H1 (cell line): ENCODE measurements at regions not wholly inside any gene's neighbourhood (a gene's known extent, or its start where the extent isn't known, plus 50 kb on each side); places are given as distances from the start of the nearest gene placed in this dataset.
A peak's percentile ranks its signal among the peaks of the same experiment; 100 is the strongest.

ENCODE experiments used
- CTCF ChIA-PET: fragments of 300-600 bp; sonication (Branson Sonifier 250); formaldehyde crosslinking; loops from one replicate; lab custom pipeline; 2021; ENCODE audit not compliant: partially characterized antibody; lab: Charles Lee
- POLR2A ChIA-PET: fragments of 300-600 bp; sonication (Branson Sonifier 250); formaldehyde crosslinking; loops from one replicate; lab custom pipeline; 2021; ENCODE audit warnings: inconsistent platforms; ENCODE audit not compliant: partially characterized antibody; lab: Charles Lee
- DNase-seq, 2 experiments: peaks; one replicate each; pipeline versions ENCODE4 v3.0.0 to v3.0.0-alpha.2; 2010 to 2022; ENCODE audit warnings: low spot score in 2 of 2, low read depth in 1 of 2, mixed read lengths in 1 of 2
- FAIRE-seq: peaks from 2 replicates; lab custom pipeline; 2011; peaks lifted over from hg19 to GRCh38; lab: Jason Lieb, UNC
- H2AFZ ChIP-seq: 2 replicates; pipeline ENCODE4 v1.8.1; 2012; ENCODE audit warnings: low read length, inconsistent platforms
- H2AK5ac ChIP-seq: 2 replicates; pipeline ENCODE4 v1.6.1; 2013; ENCODE audit warnings: low read depth, low read length
- H2BK120ac ChIP-seq: replicated peaks from 2 replicates; pipeline ENCODE3; 2013; ENCODE audit warnings: low read depth, low read length, inconsistent platforms
- H2BK12ac ChIP-seq: 2 replicates; pipeline ENCODE4 v1.6.1; 2013; ENCODE audit warnings: low read depth, low read length
- H2BK15ac ChIP-seq: 2 replicates; pipeline ENCODE4 v1.6.1; 2013; ENCODE audit warnings: low read length
- H2BK20ac ChIP-seq: 2 replicates; pipeline ENCODE4 v1.6.1; 2013; ENCODE audit warnings: low read length
- H2BK5ac ChIP-seq: 2 replicates; pipeline ENCODE4 v1.6.1; 2013; ENCODE audit warnings: low read depth, low read length
- H3K14ac ChIP-seq: 2 replicates; pipeline ENCODE4 v1.6.1; 2013; ENCODE audit warnings: inconsistent platforms; ENCODE audit not compliant: insufficient read length
- H3K18ac ChIP-seq: 2 replicates; pipeline ENCODE4 v1.6.1; 2013; ENCODE audit warnings: low read length; ENCODE audit errors: extremely low read depth
- H3K23ac ChIP-seq: 2 replicates; pipeline ENCODE4 v1.6.1; 2013; ENCODE audit warnings: inconsistent platforms; ENCODE audit not compliant: insufficient read length
- H3K23me2 ChIP-seq: 2 replicates; pipeline ENCODE4 v1.6.1; 2013; ENCODE audit warnings: low read depth, low read length
- H3K27ac ChIP-seq: 2 replicates; pipeline ENCODE4 v1.6.1; 2011; ENCODE audit warnings: low read depth, low read length, inconsistent platforms
- H3K27me3 ChIP-seq, 4 experiments: replicated peaks in 1 of 4; 1 replicate in 1 of 4; 2 replicates in 3 of 4; pipeline versions ENCODE4 v1.6.1 to v1.8.1; 2011 to 2013; ENCODE audit warnings: low read length in 3 of 4, mild to moderate bottlenecking in 3 of 4, inconsistent platforms in 2 of 4, mixed read lengths in 2 of 4, moderate library complexity in 1 of 4; ENCODE audit not compliant: control insufficient read depth in 3 of 4, insufficient read depth in 3 of 4; ENCODE audit errors: extremely low read depth in 1 of 4
- H3K36me3 ChIP-seq, 4 experiments: 2 replicates each; pipeline versions ENCODE4 v1.6.1 to v1.8.1; 2011 to 2013; ENCODE audit warnings: mild to moderate bottlenecking in 4 of 4, low read length in 3 of 4, moderate library complexity in 2 of 4, control low read depth in 1 of 4, inconsistent platforms in 1 of 4; ENCODE audit not compliant: insufficient read depth in 4 of 4, control insufficient read depth in 2 of 4
- H3K4ac ChIP-seq: replicated peaks from 2 replicates; pipeline ENCODE3; 2013; ENCODE audit warnings: low read length, low read depth, mixed read lengths, inconsistent platforms; ENCODE audit not compliant: insufficient read length
- H3K4me1 ChIP-seq, 4 experiments: replicated peaks in 1 of 4; 1 replicate in 1 of 4; 2 replicates in 3 of 4; pipeline versions ENCODE4 v1.6.1 to v1.8.1; 2011 to 2013; ENCODE audit warnings: low read length in 3 of 4, inconsistent platforms in 2 of 4, mixed read lengths in 1 of 4; ENCODE audit not compliant: insufficient read depth in 4 of 4, control insufficient read depth in 3 of 4
- H3K4me2 ChIP-seq, 2 experiments: 2 replicates each; pipeline versions ENCODE4 v1.6.1 to v1.8.1; 2011 to 2013; ENCODE audit warnings: low read depth in 2 of 2, low read length in 2 of 2, control low read depth in 1 of 2, inconsistent platforms in 1 of 2, mild to moderate bottlenecking in 1 of 2; ENCODE audit not compliant: insufficient read depth in 1 of 2
- H3K4me3 ChIP-seq, 4 experiments: fragments of 200-600, 300-600 bp in 1 of 4; sonication (generic), shearing (Covaris generic), sonication (Bioruptor Twin) in 1 of 4; 2 replicates each; pipeline versions ENCODE4 v1.5.1 to v1.8.1; 2011 to 2016; ENCODE audit warnings: low read length in 4 of 4, low read depth in 3 of 4, control low read depth in 2 of 4, inconsistent platforms in 2 of 4, mild to moderate bottlenecking in 2 of 4, mixed read lengths in 1 of 4, moderate library complexity in 1 of 4; ENCODE audit not compliant: insufficient read depth in 2 of 4; ENCODE audit errors: extremely low read depth in 1 of 4
- H3K56ac ChIP-seq: replicated peaks from 2 replicates; pipeline ENCODE3; 2013; ENCODE audit warnings: low read depth, mild to moderate bottlenecking, mixed read lengths, low read length, inconsistent platforms; ENCODE audit not compliant: insufficient read length
- H3K79me1 ChIP-seq: 2 replicates; pipeline ENCODE4 v1.6.1; 2013; ENCODE audit warnings: low read depth, low read length, control low read depth
- H3K79me2 ChIP-seq, 2 experiments: 2 replicates each; pipeline versions ENCODE4 v1.6.1 to v1.8.1; 2012 to 2013; ENCODE audit warnings: low read length in 2 of 2, mild to moderate bottlenecking in 2 of 2, inconsistent platforms in 1 of 2; ENCODE audit not compliant: insufficient read depth in 2 of 2, control insufficient read depth in 1 of 2
- H3K9ac ChIP-seq, 4 experiments: replicated peaks in 1 of 4; 1 replicate in 1 of 4; 2 replicates in 3 of 4; pipeline versions ENCODE4 v1.6.1 to v1.8.1; 2011 to 2013; ENCODE audit warnings: low read depth in 3 of 4, low read length in 3 of 4, control low read depth in 2 of 4, mild to moderate bottlenecking in 2 of 4, moderate library complexity in 2 of 4, inconsistent platforms in 1 of 4; ENCODE audit errors: extremely low read depth in 1 of 4
- H3K9me3 ChIP-seq, 2 experiments: 2 replicates each; pipeline versions ENCODE4 v1.6.1 to v1.8.1; 2012 to 2013; ENCODE audit warnings: mild to moderate bottlenecking in 2 of 2, moderate library complexity in 2 of 2, control low read depth in 1 of 2, inconsistent platforms in 1 of 2, low read depth in 1 of 2, low read length in 1 of 2, mixed read lengths in 1 of 2; ENCODE audit not compliant: insufficient read depth in 2 of 2
- H4K20me1 ChIP-seq, 2 experiments: replicated peaks in 1 of 2; 2 replicates each; pipeline versions ENCODE3 to v1.8.1; 2011 to 2013; ENCODE audit warnings: inconsistent platforms in 2 of 2, low read length in 2 of 2, mild to moderate bottlenecking in 1 of 2; ENCODE audit not compliant: insufficient read depth in 2 of 2, control insufficient read depth in 1 of 2
- H4K5ac ChIP-seq: 2 replicates; pipeline ENCODE4 v1.6.1; 2013; ENCODE audit warnings: low read length, low read depth, mixed read lengths, inconsistent platforms; ENCODE audit not compliant: insufficient read length
- H4K8ac ChIP-seq: 2 replicates; pipeline ENCODE4 v1.8.0; 2013; ENCODE audit warnings: mild to moderate bottlenecking, moderate library complexity, low read length, inconsistent platforms; ENCODE audit not compliant: insufficient read depth; ENCODE audit errors: extremely low read depth
- H4K91ac ChIP-seq: replicated peaks from 2 replicates; pipeline ENCODE3; 2013; ENCODE audit warnings: low read length, mixed read lengths, inconsistent platforms; ENCODE audit not compliant: insufficient read length
- CEBPB ChIP-seq: IDR thresholded peaks from 2 replicates; pipeline ENCODE4 v1.6.1; 2012; ENCODE audit warnings: low read depth, low read length
- SIX5 ChIP-seq: IDR thresholded peaks from 2 replicates; pipeline ENCODE4 v1.6.1; 2011; ENCODE audit warnings: mild to moderate bottlenecking, low read depth, low read length
- WGBS, 2 experiments: shearing (Covaris generic) in 1 of 2; methylation state at CpG; one replicate each; pipeline versions ENCODE4 v1.1.6 to v1.1.7; 2013 to 2015; ENCODE audit warnings: low lambda C conversion rate in 2 of 2, mixed read lengths in 2 of 2, inconsistent platforms in 1 of 2, low coverage in 1 of 2, missing lambda C conversion rate in 1 of 2; ENCODE audit not compliant: insufficient replicate concordance in 2 of 2, insufficient coverage in 1 of 2, insufficient read length in 1 of 2; ENCODE audit errors: extremely low coverage in 1 of 2, missing lambda C conversion rate in 1 of 2; 5-methylcytosine and 5-hydroxymethylcytosine counted together

DNA sequence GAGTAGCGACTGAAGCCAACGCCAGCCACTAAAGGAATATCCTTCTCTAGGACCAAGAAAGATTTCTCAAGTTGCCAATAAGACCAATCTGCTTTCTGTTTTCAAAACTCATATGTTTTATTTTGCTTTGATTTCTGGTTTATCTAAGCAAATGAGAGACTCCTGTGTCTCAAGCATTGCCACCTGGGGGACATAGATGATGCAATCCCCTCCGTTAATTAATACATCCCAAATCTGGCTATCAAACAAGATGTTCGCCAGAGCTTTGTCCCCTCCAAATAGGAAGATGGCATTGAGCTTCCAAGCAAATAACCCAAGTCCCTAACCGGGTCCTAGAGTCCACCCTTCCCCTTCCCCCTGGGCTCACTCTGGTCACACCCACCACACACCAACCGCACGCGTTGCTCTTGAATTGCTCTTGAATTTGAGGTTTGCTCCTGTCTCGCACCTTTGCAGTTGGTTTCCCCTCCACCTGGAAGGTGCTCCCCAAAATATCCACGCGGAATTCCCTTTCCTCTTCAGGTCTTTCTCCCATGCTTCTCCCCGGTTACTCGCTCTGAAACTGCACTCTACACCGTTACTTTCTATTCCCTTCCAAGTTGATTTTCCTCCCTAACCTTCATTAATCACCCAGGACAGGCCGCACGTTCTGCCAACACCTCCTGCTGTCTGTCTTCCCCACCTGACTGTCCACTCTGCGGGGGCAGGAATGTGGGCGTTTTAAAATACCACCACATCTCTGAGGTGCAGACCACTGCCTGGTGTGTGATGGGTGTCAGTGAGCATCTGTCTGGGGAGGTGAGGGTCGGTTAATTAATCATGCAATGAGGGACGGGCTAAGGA is 64.1 kb upstream of the RNF32 start:
- H3K4ac ChIP-seq, result no peak overlapping the region
- H4K91ac ChIP-seq, result no peak overlapping the region
- H3K27ac ChIP-seq, result no peak overlapping the region
- H3K9me3 ChIP-seq, result no peaks in the 10 kb centered on the region
- no peak overlapping the region for H3K4me2 ChIP-seq
- H3K27me3 ChIP-seq, result no peaks in the 10 kb centered on the region
- no peaks in the 10 kb centered on the region for H3K79me2 ChIP-seq
- H2BK20ac ChIP-seq, result peak overlapping the region; percentile 15; the same call in 1 of the 2 replicates
- no peak overlapping the region for H3K23ac ChIP-seq
- H2BK120ac ChIP-seq, result no peak overlapping the region
- no peak overlapping the region for H3K9ac ChIP-seq
- POLR2A ChIA-PET, result no interaction called here
- H3K23me2 ChIP-seq, result no peaks in the 10 kb centered on the region
- no peak overlapping the region for H3K4me3 ChIP-seq
- no peaks in the 10 kb centered on the region for H3K36me3 ChIP-seq
- H4K5ac ChIP-seq, result no peak overlapping the region
- DNase-seq, result no peak
- H4K20me1 ChIP-seq, result no peaks in the 10 kb centered on the region
- H3K56ac ChIP-seq, result no peak overlapping the region
- H3K4me1 ChIP-seq, result peaks cover 0 to 18% (median 9%) of the 10 kb centered on the region in 4 experiments; a peak in 5 of 7 replicates
- 83% methylated on average over 20 of the region's 20 CpGs; no CpG with 5 or more reads in 1 of the 2 experiments for WGBS, 2 experiments
- CTCF ChIA-PET, result interaction anchor here (0.8 kb wide), 1 partner anchor 11 kb away, joined by 3 read pairs; no protein-coding TSS in a partner anchor
- H3K79me1 ChIP-seq, result no peaks in the 10 kb centered on the region
- 0 out of 2 replicates have a peak overlapping the region, but pooled peaks have one; percentile 50 for H2BK15ac ChIP-seq
- peak overlapping the region; percentile 22; the same call in 1 of the 2 replicates for H2BK12ac ChIP-seq
- FAIRE-seq, result no peak
- H3K18ac ChIP-seq, result no peak overlapping the region
- TF ChIP-seq CEBPB (peak; percentile 68), SIX5 (no peak)
- no peak overlapping the region for H3K14ac ChIP-seq
- H2AFZ ChIP-seq, result peak overlapping the region; percentile 92; the same call in 1 of the 2 replicates
- H2BK5ac ChIP-seq, result no peak overlapping the region
- no peak overlapping the region for H2AK5ac ChIP-seq
- no peak overlapping the region for H4K8ac ChIP-seq
